Fibroblast of the aortic adventitia (primary cell): ENCODE measurements at regions not wholly inside any gene's neighbourhood (a gene's known extent, or its start where the extent isn't known, plus 50 kb on each side); places are given as distances from the start of the nearest gene placed in this dataset.

Experiments used
- DNase-seq: peaks from one replicate; pipeline ENCODE4 v3.0.0-alpha.2; 2010; ENCODE audit warnings: low read depth
- H3K4me3 ChIP-seq: 2 replicates; pipeline ENCODE4 v1.5.1; 2011; ENCODE audit warnings: low read depth, mild to moderate bottlenecking, control low read depth, low read length, moderate library complexity
- TF ChIP-seq, protein P1 (sequence below): IDR thresholded peaks from 2 replicates; pipeline ENCODE4 v1.5.1; 2011; ENCODE audit warnings: mild to moderate bottlenecking, low read length, control low read depth, inconsistent platforms; ENCODE audit not compliant: insufficient read depth

DNA sequence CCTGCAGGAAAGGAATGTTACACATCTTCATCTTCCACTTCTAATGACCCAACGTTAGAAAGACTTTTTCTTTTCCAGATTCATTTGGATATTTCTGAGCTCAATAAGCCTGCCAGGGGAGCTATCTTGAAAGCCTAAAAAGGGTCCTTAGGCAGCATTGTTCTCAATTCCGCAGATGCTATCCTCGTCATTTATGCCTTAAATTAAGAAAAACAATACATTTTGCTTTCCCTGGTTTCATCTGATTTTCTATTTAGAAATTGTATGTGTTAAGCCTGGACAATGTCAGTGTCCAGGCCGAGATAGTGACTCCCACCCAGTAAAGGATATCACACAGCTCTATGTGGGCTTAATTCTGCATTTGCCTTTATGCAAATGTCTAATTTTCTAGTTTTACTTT is 721.3 kb downstream of the DIAPH3 start:
- no peak for DNase-seq
- no peak overlapping the region for H3K4me3 ChIP-seq
- TF ChIP-seq, protein P1, sequence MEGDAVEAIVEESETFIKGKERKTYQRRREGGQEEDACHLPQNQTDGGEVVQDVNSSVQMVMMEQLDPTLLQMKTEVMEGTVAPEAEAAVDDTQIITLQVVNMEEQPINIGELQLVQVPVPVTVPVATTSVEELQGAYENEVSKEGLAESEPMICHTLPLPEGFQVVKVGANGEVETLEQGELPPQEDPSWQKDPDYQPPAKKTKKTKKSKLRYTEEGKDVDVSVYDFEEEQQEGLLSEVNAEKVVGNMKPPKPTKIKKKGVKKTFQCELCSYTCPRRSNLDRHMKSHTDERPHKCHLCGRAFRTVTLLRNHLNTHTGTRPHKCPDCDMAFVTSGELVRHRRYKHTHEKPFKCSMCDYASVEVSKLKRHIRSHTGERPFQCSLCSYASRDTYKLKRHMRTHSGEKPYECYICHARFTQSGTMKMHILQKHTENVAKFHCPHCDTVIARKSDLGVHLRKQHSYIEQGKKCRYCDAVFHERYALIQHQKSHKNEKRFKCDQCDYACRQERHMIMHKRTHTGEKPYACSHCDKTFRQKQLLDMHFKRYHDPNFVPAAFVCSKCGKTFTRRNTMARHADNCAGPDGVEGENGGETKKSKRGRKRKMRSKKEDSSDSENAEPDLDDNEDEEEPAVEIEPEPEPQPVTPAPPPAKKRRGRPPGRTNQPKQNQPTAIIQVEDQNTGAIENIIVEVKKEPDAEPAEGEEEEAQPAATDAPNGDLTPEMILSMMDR: no peak

DNA sequence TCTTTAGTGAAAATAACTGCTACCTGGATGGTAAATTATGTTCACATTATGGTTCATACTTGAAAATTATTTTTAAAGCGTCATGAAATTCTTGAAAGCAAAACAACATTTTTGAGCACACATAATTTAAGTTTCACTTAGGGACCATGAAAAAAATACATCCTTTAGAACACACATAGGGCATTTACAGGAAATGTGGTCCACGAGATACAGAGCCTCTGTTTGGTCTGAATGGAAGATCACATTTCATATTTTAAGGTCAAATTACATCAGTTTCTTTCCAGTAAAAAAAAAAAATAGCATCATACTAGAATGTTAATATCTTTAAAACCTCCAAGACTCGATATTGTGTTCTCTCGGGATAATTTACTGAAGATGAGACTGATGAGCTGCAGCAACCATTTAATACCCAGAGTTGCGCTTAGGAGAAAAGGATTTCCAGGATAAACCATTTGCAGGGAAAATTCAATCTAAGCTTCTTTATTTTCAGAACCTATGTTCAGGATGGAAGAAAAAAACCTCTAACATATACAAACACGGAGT is 720.7 kb downstream of the DIAPH3 start:
- TF ChIP-seq, protein P1: no peak
- H3K4me3 ChIP-seq: no peak overlapping the region
- peak; percentile 2 for DNase-seq

DNA sequence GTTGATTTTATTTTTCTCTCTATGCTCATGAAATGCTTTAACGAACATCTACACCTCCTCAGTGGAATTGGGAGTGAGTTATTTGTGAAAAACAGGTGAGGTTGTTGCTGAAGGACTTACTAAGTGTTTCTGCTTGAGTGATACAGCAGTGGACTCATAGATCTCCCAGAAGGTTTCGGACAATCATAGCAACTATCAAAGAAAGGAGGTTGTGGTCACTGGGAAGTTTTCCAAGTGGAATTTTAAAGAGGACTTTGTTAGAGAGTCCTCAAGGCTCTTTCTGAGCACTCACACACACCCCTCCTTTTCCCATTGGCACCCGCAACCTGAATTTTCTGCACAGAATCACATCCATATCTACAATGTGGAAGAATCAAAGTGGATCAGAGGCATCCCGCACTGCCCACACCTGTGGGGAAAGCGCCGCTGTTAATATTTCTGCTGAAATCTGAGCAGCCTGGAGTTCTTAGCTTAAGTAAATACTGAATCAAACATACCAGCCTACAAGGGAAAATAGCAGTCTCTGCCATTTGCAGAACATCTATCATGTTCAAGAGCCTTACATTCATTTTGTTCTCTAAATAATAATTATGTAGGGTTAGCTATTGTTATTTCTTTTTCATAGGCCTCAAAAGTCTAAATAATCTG is 719.4 kb downstream of the DIAPH3 start:
- TF ChIP-seq, protein P1: no peak
- no peak overlapping the region for H3K4me3 ChIP-seq
- no peak for DNase-seq

DNA sequence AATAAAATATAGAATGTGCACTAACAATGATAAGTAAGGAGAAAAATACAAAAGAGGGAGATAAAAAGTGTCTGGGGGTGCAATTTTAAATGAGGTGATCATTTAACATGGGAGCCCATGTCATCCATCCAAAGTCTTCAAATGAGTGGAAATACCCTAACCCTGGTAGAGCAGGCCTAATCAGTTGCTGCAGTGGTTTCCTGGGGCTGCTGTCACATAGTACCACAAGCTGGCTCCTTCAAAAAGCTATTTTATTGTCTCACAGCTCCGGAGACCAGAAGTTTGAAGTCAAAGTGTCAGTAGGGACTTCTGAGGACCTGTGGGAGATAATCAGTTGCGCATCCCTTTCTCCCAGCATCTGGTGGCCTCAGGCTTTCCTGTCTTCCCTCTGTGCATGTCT is 717.9 kb downstream of the DIAPH3 start:
- TF ChIP-seq, protein P1: no peak
- DNase-seq: no peak

DNA sequence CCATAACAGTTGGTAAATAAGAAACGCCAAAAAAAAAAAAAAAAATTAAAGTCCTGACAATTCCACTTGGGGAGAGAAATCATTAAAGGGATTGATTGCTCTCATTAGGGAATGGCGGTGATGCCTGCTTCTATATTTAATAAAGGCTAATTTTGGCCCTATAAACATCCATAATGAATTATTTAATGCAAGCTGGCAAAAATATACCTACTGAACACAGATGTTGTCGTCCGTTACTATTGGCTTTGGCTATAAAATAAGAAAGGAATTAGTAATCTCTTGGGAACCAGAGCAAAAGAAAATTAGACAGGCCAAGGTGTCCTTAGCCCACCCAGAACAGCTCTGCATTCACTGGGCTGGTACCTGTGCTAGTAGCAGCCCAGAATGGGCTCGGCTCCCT is 717.3 kb downstream of the DIAPH3 start:
- TF ChIP-seq, protein P1: no peak
- no peak for DNase-seq
- H3K4me3 ChIP-seq: no peak overlapping the region

More for the DNA sequence above, 717.9 kb downstream of the DIAPH3 start:
- H3K4me3 ChIP-seq: no peak overlapping the region

DNA sequence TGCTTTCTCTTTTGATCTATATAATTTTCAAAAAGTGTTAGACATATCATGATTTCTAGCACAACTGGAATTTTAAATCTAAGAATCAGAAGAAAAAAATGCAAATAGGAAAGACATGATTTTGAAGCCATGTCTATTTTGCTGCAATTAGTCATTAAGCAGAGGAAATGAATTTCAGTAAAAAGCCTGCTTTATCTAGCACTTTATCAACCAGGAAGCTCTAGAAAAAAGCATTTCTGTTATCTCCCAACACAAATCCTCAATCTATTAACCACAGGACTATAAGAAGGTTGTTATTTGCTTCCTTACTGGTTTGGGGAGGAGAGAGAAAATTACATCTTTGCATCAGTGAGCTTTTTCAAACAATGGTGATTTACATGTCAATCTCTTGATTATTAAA is 716.7 kb downstream of the DIAPH3 start:
- TF ChIP-seq, protein P1: no peak
- H3K4me3 ChIP-seq: no peak overlapping the region
- DNase-seq: no peak
